HCT116 (cell line): ENCODE measurements at regions not wholly inside any gene's neighbourhood (a gene's known extent, or its start where the extent isn't known, plus 50 kb on each side); places are given as distances from the start of the nearest gene placed in this dataset.

Source experiments
- ATAC-seq: fragments of 200-7000 bp; cut with Tn5 transposase; 2 replicates; pipeline ENCODE4 v1.9.1; 2020; ENCODE audit warnings: mild to moderate bottlenecking, moderate library complexity
- BruUV-seq: library from RNA; stranded (reverse); fragments of 400-500 nt; replicated peaks from 2 replicates; lab custom pipeline; 2021; lab: Mats Ljungman, UMichigan
- CTCF ChIA-PET: fragments of 300-600 bp; sonication (Branson Sonifier 250); formaldehyde crosslinking; loops from one replicate; lab custom pipeline; 2021; ENCODE audit warnings: antibody characterized with exemption; lab: Charles Lee
- POLR2A ChIA-PET: fragments of 300-600, 350-600 bp; sonication (Branson Sonifier 250); formaldehyde crosslinking; loops from one replicate; lab custom pipeline; 2021; ENCODE audit warnings: antibody characterized with exemption; lab: Charles Lee
- RAD21 ChIA-PET, 2 experiments: fragments of 300-600 bp; sonication (Branson Sonifier 250); formaldehyde crosslinking; loops; one replicate each; lab custom pipeline; 2023; ENCODE audit warnings: low total read pairs in 2 of 2; ENCODE audit not compliant: uncharacterized antibody in 2 of 2, unreplicated experiment in 2 of 2, low non-redundant PET in 1 of 2; lab: Charles Lee
- DNase-seq: peaks from one replicate; pipeline ENCODE4 v3.0.0-alpha.2; 2010; ENCODE audit warnings: low read depth, low spot score
- H2AFZ ChIP-seq: fragments of 200-600 bp; shearing (Covaris generic), sonication (generic); 2 replicates; pipeline ENCODE4 v1.6.1; 2017; ENCODE audit warnings: low read depth, mixed run types, mixed read lengths, antibody characterized with exemption, low read length; ENCODE audit not compliant: poor library complexity, severe bottlenecking
- H3K27ac ChIP-seq: 2 replicates; pipeline ENCODE4 v1.5.1; 2012; ENCODE audit warnings: low read depth, low read length
- H3K27me3 ChIP-seq: fragments of 200-600 bp; sonication (generic); 2 replicates; pipeline ENCODE4 v1.6.1; 2016; ENCODE audit warnings: mixed run types, low read length, mixed read lengths; ENCODE audit not compliant: insufficient read depth
- H3K36me3 ChIP-seq, 2 experiments: fragments of 200-500 bp in 1 of 2; fragments of 200-600 bp in 1 of 2; sonication (Bioruptor generic) in 1 of 2; sonication (generic) in 1 of 2; 2 replicates each; pipeline versions ENCODE4 v1.5.1 to v1.6.1; 2014 to 2016; ENCODE audit warnings: low read length in 2 of 2, inconsistent platforms in 1 of 2, mixed read lengths in 1 of 2, mixed run types in 1 of 2; ENCODE audit not compliant: insufficient read depth in 2 of 2, control insufficient read depth in 1 of 2
- H3K4me1 ChIP-seq, 2 experiments: fragments of 200-600 bp in 1 of 2; sonication (generic) in 1 of 2; 2 replicates each; pipeline versions ENCODE4 v1.5.1 to v1.6.1; 2012 to 2017; ENCODE audit warnings: low read length in 2 of 2, inconsistent platforms in 1 of 2, mild to moderate bottlenecking in 1 of 2, mixed read lengths in 1 of 2, mixed run types in 1 of 2, moderate library complexity in 1 of 2; ENCODE audit not compliant: insufficient read depth in 2 of 2, control insufficient read depth in 1 of 2
- H3K4me2 ChIP-seq: fragments of 200-600 bp; sonication (generic); 2 replicates; pipeline ENCODE4 v1.6.1; 2017; ENCODE audit warnings: mixed run types, low read length, mixed read lengths
- H3K4me3 ChIP-seq, 2 experiments: fragments of 200-600 bp in 1 of 2; sonication (generic) in 1 of 2; replicated peaks in 1 of 2; 2 replicates each; pipeline ENCODE4 v1.5.1; 2011 to 2016; ENCODE audit warnings: low read length in 2 of 2, control low read depth in 1 of 2, low read depth in 1 of 2, mild to moderate bottlenecking in 1 of 2, mixed read lengths in 1 of 2, mixed run types in 1 of 2
- H3K79me2 ChIP-seq: fragments of 200-600 bp; sonication (generic); 2 replicates; pipeline ENCODE4 v1.6.1; 2017; ENCODE audit warnings: mild to moderate bottlenecking, mixed run types, low read length, moderate library complexity, mixed read lengths; ENCODE audit not compliant: insufficient read depth
- H3K9ac ChIP-seq: fragments of 200-600 bp; sonication (generic); 2 replicates; pipeline ENCODE4 v1.6.1; 2016; ENCODE audit warnings: low read length, mixed read lengths
- H3K9me2 ChIP-seq: fragments of 200-600 bp; sonication (generic), shearing (Covaris generic); 2 replicates; pipeline ENCODE4 v1.6.1; 2017; ENCODE audit warnings: mixed run types, mild to moderate bottlenecking, moderate library complexity; ENCODE audit not compliant: insufficient read depth
- H3K9me3 ChIP-seq, 2 experiments: fragments of 200-500 bp in 1 of 2; fragments of 200-600 bp in 1 of 2; sonication (Bioruptor generic) in 1 of 2; sonication (generic) in 1 of 2; 2 replicates each; pipeline ENCODE4 v1.6.1; 2014 to 2017; ENCODE audit warnings: low read length in 2 of 2, mixed read lengths in 2 of 2, inconsistent platforms in 1 of 2, low read depth in 1 of 2, mild to moderate bottlenecking in 1 of 2, mixed run types in 1 of 2, moderate library complexity in 1 of 2; ENCODE audit not compliant: control insufficient read depth in 1 of 2, insufficient read depth in 1 of 2
- H4K20me1 ChIP-seq: fragments of 200-600 bp; sonication (generic), shearing (Covaris generic); 2 replicates; pipeline ENCODE4 v1.6.1; 2017; ENCODE audit warnings: mixed run types, mild to moderate bottlenecking, moderate library complexity; ENCODE audit not compliant: insufficient read depth
- CBX3 ChIP-seq: IDR thresholded peaks from 2 replicates; pipeline ENCODE4 v1.6.1; 2012; ENCODE audit warnings: low read depth
- CEBPB ChIP-seq: IDR thresholded peaks from 2 replicates; pipeline ENCODE4 v1.6.1; 2012; ENCODE audit warnings: low read depth
- CTCF ChIP-seq, 3 experiments: fragments of 200-600 bp in 1 of 3; sonication (generic) in 1 of 3; IDR thresholded peaks in 2 of 3; conservative IDR thresholded peaks in 1 of 3; 2 replicates each; pipeline ENCODE4 v1.5.1; 2012 to 2017; ENCODE audit warnings: low read depth in 2 of 3, low read length in 2 of 3, antibody characterized with exemption in 1 of 3, borderline replicate concordance in 1 of 3, control low read depth in 1 of 3, mild to moderate bottlenecking in 1 of 3, mixed read lengths in 1 of 3, mixed run types in 1 of 3, moderate library complexity in 1 of 3; ENCODE audit not compliant: insufficient read depth in 1 of 3
- ELF1 ChIP-seq: IDR thresholded peaks from 2 replicates; pipeline ENCODE4 v1.6.1; 2012; ENCODE audit warnings: low read depth, borderline replicate concordance
- EZH2 ChIP-seq: fragments of 200-600 bp; sonication (generic); IDR thresholded peaks from 2 replicates; pipeline ENCODE4 v1.6.1; 2017; ENCODE audit warnings: antibody characterized with exemption, mixed run types
- FOSL1 ChIP-seq: IDR thresholded peaks from 2 replicates; pipeline ENCODE4 v1.6.1; 2012; ENCODE audit warnings: low read depth
- JUND ChIP-seq: IDR thresholded peaks from 2 replicates; pipeline ENCODE4 v1.6.1; 2012
- POLR2AphosphoS5 ChIP-seq: IDR thresholded peaks from 2 replicates; pipeline ENCODE4 v1.6.1; 2011; ENCODE audit warnings: mild to moderate bottlenecking, low read depth, low read length, moderate library complexity
- SP1 ChIP-seq: IDR thresholded peaks from 2 replicates; pipeline ENCODE4 v1.6.1; 2012; ENCODE audit warnings: low read depth
- SRF ChIP-seq: IDR thresholded peaks from 2 replicates; pipeline ENCODE4 v1.6.1; 2012; ENCODE audit warnings: low read depth
- TCF7L2 ChIP-seq: IDR thresholded peaks from 2 replicates; pipeline ENCODE4 v1.7.0; 2011; ENCODE audit warnings: borderline replicate concordance, inconsistent platforms; ENCODE audit not compliant: insufficient read depth, insufficient read length; ENCODE audit errors: extremely low read depth
- YY1 ChIP-seq: IDR thresholded peaks from 2 replicates; pipeline ENCODE4 v1.6.1; 2011; ENCODE audit warnings: low read length, low read depth, moderate library complexity, mild to moderate bottlenecking; ENCODE audit not compliant: insufficient replicate concordance; ENCODE audit errors: extremely low read depth
- ZFX ChIP-seq: fragments of 450-650 bp; IDR thresholded peaks from 2 replicates; pipeline ENCODE4 v1.6.1; 2017
- ZNF274 ChIP-seq: fragments of 200-500 bp; sonication (Bioruptor generic); IDR thresholded peaks from 2 replicates; pipeline ENCODE4 v1.6.1; 2014; ENCODE audit warnings: mild to moderate bottlenecking, low read depth, low read length, inconsistent platforms
- intact Hi-C: fragments of 100-400 bp; cut with micrococcal nuclease; formaldehyde crosslinking; loops from 2 replicates; pipeline ENCODE4 v1.10.0; 2022
- TF ChIP-seq, protein P1 (sequence below): IDR thresholded peaks from 2 replicates; pipeline ENCODE4 v1.6.1; 2012
- TF ChIP-seq, protein P2 (sequence below): IDR thresholded peaks from 2 replicates; pipeline ENCODE4 v1.6.1; 2012; ENCODE audit warnings: low read depth

DNA sequence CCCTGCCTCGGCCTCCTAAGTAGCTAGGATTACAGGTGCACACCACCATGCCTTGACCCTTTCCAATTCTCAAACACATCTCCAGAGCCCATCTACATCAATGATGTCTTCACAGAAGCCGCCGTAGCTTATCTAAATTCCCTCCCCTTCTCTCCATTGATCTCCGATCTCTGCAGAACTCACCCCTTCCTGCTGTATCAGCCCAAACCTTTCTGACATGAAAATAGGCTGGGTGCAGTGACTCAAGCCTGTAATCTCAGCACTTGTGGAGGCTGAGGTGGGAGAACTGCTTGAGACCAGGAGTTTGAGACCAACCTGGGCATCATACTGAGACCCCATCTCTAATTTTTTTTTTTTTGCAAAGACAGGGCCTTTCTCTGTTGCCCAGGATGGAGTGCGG, 406.6 kb upstream of the AMELY start:
- ChIA-PET RAD21 (no interaction called here), POLR2A (no interaction called here), CTCF (no interaction called here)
- ATAC-seq (no peak), DNase-seq (no peak)
- no peaks in the 10 kb centered on the region for H3K36me3 ChIP-seq
- H3K4me3 ChIP-seq, result no peak overlapping the region
- H3K4me2 ChIP-seq, result no peak overlapping the region
- H4K20me1 ChIP-seq, result no peaks in the 10 kb centered on the region
- no TSS peak for BruUV-seq
- no peaks in the 10 kb centered on the region for H3K4me1 ChIP-seq
- intact Hi-C loops, result no loop called here
- H3K27ac ChIP-seq, result no peak overlapping the region
- no peaks in the 10 kb centered on the region for H3K9me2 ChIP-seq
- H3K79me2 ChIP-seq, result no peaks in the 10 kb centered on the region
- no peaks in the 10 kb centered on the region for H3K9me3 ChIP-seq
- H3K27me3 ChIP-seq, result no peaks in the 10 kb centered on the region
- no peak overlapping the region for H3K9ac ChIP-seq
- no peak overlapping the region for H2AFZ ChIP-seq
- no peak for TF ChIP-seq ELF1
- no peak for TF ChIP-seq POLR2AphosphoS5
- TF ChIP-seq, protein P1, sequence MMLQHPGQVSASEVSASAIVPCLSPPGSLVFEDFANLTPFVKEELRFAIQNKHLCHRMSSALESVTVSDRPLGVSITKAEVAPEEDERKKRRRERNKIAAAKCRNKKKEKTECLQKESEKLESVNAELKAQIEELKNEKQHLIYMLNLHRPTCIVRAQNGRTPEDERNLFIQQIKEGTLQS, result no peak

GRCh38 chrY:7317571-7317970, 406.0 kb upstream of the AMELY start:
- no peak overlapping the region for H2AFZ ChIP-seq
- H3K4me3 ChIP-seq, result no peak overlapping the region
- H3K79me2 ChIP-seq, result no peaks in the 10 kb centered on the region
- no TSS peak for BruUV-seq
- no peak overlapping the region for H3K9ac ChIP-seq
- H3K27me3 ChIP-seq, result no peaks in the 10 kb centered on the region
- intact Hi-C loops, result no loop called here
- no peaks in the 10 kb centered on the region for H3K36me3 ChIP-seq
- no peaks in the 10 kb centered on the region for H3K9me2 ChIP-seq
- ChIA-PET CTCF (no interaction called here), RAD21 (no interaction called here), POLR2A (no interaction called here)
- H3K4me2 ChIP-seq, result no peak overlapping the region
- H4K20me1 ChIP-seq, result no peaks in the 10 kb centered on the region
- ATAC-seq (no peak), DNase-seq (no peak)
- no peaks in the 10 kb centered on the region for H3K4me1 ChIP-seq
- no peaks in the 10 kb centered on the region for H3K9me3 ChIP-seq
- no peak overlapping the region for H3K27ac ChIP-seq
- no peak for TF ChIP-seq YY1
- TF ChIP-seq CEBPB, result no peak
- TF ChIP-seq FOSL1, result no peak
- TF ChIP-seq, protein P1, result no peak
- TF ChIP-seq JUND, result no peak
- TF ChIP-seq ZFX, result no peak
- no peak for TF ChIP-seq TCF7L2
- no peak for TF ChIP-seq SP1
- no peak for TF ChIP-seq CTCF (IDR thresholded peaks at IDR 0.05 in 2 of 3, conservative IDR thresholded peaks at IDR 0.05 in 1 of 3; ENCODE audit: borderline replicate concordance in 1 of 3, insufficient read depth in 1 of 3, low read depth in 2 of 3, low read length in 2 of 3)
- no peak for TF ChIP-seq ELF1
- no peak for TF ChIP-seq ZNF274
- no peak for TF ChIP-seq CBX3
- no peak for TF ChIP-seq SRF
- TF ChIP-seq, protein P2, sequence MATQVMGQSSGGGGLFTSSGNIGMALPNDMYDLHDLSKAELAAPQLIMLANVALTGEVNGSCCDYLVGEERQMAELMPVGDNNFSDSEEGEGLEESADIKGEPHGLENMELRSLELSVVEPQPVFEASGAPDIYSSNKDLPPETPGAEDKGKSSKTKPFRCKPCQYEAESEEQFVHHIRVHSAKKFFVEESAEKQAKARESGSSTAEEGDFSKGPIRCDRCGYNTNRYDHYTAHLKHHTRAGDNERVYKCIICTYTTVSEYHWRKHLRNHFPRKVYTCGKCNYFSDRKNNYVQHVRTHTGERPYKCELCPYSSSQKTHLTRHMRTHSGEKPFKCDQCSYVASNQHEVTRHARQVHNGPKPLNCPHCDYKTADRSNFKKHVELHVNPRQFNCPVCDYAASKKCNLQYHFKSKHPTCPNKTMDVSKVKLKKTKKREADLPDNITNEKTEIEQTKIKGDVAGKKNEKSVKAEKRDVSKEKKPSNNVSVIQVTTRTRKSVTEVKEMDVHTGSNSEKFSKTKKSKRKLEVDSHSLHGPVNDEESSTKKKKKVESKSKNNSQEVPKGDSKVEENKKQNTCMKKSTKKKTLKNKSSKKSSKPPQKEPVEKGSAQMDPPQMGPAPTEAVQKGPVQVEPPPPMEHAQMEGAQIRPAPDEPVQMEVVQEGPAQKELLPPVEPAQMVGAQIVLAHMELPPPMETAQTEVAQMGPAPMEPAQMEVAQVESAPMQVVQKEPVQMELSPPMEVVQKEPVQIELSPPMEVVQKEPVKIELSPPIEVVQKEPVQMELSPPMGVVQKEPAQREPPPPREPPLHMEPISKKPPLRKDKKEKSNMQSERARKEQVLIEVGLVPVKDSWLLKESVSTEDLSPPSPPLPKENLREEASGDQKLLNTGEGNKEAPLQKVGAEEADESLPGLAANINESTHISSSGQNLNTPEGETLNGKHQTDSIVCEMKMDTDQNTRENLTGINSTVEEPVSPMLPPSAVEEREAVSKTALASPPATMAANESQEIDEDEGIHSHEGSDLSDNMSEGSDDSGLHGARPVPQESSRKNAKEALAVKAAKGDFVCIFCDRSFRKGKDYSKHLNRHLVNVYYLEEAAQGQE, result no peak
- TF ChIP-seq POLR2AphosphoS5, result no peak
- no peak for TF ChIP-seq EZH2
